Thymus (tissue), 11 donors: ENCODE measurements at regions not wholly inside any gene's neighbourhood (a gene's known extent, or its start where the extent isn't known, plus 50 kb on each side); places are given as distances from the start of the nearest gene placed in this dataset.

Experiments
- DNase-seq, 9 donors: peaks; one replicate each; pipeline ENCODE4 v3.0.0-alpha.2; 2013; ENCODE audit warnings: low spot score in 9 of 9, low read depth in 6 of 9, missing footprints in 1 of 9
- H3K27ac ChIP-seq, 2 donors: one replicate each; pipeline ENCODE4 v1.5.1; 2013; ENCODE audit warnings: control low read depth in 1 of 2, low read depth in 1 of 2, low read length in 1 of 2, mild to moderate bottlenecking in 1 of 2, moderate library complexity in 1 of 2
- H3K27me3 ChIP-seq, 2 donors: one replicate each; pipeline ENCODE4 v1.5.1; 2013; ENCODE audit warnings: low read length in 1 of 2; ENCODE audit not compliant: control insufficient read depth in 2 of 2, insufficient read depth in 1 of 2
- H3K36me3 ChIP-seq, 2 donors: one replicate each; pipeline ENCODE4 v1.5.1; 2013; ENCODE audit warnings: low read length in 1 of 2, mild to moderate bottlenecking in 1 of 2, moderate library complexity in 1 of 2; ENCODE audit not compliant: control insufficient read depth in 2 of 2, insufficient read depth in 2 of 2
- H3K4me1 ChIP-seq, 2 donors: one replicate each; pipeline ENCODE4 v1.5.1; 2013; ENCODE audit warnings: low read length in 2 of 2; ENCODE audit not compliant: control insufficient read depth in 2 of 2, insufficient read depth in 2 of 2
- H3K4me3 ChIP-seq, 2 donors: one replicate each; pipeline ENCODE4 v1.5.1; 2013; ENCODE audit warnings: low read length in 2 of 2, control low read depth in 1 of 2, mild to moderate bottlenecking in 1 of 2
- H3K9me3 ChIP-seq, 2 donors: one replicate each; pipeline ENCODE4 v1.5.1; 2013; ENCODE audit warnings: low read length in 1 of 2, mild to moderate bottlenecking in 1 of 2; ENCODE audit not compliant: control insufficient read depth in 2 of 2, insufficient read depth in 1 of 2
- WGBS: extraction: QIAGEN DNeasy Blood & Tissue Kit; methylation state at CpG from one replicate; pipeline ENCODE4 v1.1.7; 2013; 5-methylcytosine and 5-hydroxymethylcytosine counted together
- donor health status: healthy.

DNA sequence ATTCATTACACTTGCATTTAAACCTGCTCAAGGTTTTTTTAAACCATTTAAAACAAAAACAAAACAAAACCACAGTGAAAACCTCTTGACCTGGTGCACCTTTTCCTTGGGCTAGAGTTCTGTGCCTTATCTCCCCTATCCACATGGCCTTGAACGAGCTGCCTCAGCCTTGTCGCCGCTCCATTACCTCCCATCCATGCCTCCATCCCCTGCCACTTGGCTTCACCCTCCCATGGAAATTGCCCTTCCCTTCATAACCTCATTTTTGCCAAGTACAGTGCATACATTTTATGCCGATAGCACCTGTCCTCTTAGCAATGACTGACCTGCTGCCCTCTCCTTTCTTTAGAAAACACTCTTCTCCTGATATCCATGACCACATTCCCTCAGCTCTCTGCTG, 188.6 kb upstream of the ASIC2 start:
- no peak overlapping the region for H3K4me3 ChIP-seq
- H3K4me1 ChIP-seq = no peaks in the 10 kb centered on the region
- H3K27ac ChIP-seq = no peak overlapping the region
- no peaks in the 10 kb centered on the region for H3K36me3 ChIP-seq
- DNase-seq = no peak
- no peaks in the 10 kb centered on the region for H3K9me3 ChIP-seq
- no peaks in the 10 kb centered on the region for H3K27me3 ChIP-seq
- WGBS = 55% methylated on average over 4 of the region's 4 CpGs

DNA sequence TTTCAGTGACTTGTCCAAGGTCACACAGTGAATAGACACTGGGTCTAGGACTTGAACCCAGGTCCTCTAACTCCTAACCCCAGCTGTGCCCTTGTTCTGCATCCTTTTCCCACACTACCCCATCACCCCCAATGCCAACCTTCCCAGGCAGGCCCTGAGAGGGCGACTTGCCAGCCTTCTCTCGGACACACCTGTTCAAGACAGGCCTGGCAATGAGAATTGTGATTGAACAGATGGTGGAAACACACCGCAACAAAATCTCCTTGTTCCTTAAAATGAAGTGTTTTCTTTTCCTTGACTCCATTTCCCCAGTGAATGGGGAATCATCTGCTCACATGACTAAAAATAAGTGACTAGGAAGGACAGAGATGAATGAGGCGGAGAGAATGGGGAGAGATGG, 189.5 kb upstream of the ASIC2 start:
- H3K9me3 ChIP-seq = no peaks in the 10 kb centered on the region
- DNase-seq = no peak
- H3K4me3 ChIP-seq = no peak overlapping the region
- no peaks in the 10 kb centered on the region for H3K36me3 ChIP-seq
- no peaks in the 10 kb centered on the region for H3K4me1 ChIP-seq
- H3K27me3 ChIP-seq = no peaks in the 10 kb centered on the region
- no peak overlapping the region for H3K27ac ChIP-seq
- WGBS = 93% methylated on average over 4 of the region's 4 CpGs

DNA sequence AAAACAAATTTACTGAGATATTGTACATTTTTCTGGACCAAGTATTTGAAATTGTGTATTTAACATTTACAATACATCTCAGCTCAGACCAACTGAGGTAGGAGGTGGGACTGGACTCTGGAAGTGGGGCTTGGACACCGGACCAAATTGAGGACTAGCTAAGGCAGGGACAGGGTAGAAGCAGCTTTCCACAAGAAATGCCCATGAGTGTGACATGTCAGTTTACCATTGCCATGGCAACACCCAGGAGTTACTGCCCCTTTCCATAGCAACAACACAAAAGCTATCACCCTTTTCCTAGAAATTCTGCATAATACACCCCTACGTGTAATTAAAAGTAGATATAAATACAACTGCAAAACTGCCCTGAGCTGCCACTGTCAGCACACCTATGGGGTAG, 191.5 kb upstream of the ASIC2 start:
- 95% methylated on average over 2 of the region's 2 CpGs for WGBS
- no peak overlapping the region for H3K4me3 ChIP-seq
- no peak for DNase-seq

DNA sequence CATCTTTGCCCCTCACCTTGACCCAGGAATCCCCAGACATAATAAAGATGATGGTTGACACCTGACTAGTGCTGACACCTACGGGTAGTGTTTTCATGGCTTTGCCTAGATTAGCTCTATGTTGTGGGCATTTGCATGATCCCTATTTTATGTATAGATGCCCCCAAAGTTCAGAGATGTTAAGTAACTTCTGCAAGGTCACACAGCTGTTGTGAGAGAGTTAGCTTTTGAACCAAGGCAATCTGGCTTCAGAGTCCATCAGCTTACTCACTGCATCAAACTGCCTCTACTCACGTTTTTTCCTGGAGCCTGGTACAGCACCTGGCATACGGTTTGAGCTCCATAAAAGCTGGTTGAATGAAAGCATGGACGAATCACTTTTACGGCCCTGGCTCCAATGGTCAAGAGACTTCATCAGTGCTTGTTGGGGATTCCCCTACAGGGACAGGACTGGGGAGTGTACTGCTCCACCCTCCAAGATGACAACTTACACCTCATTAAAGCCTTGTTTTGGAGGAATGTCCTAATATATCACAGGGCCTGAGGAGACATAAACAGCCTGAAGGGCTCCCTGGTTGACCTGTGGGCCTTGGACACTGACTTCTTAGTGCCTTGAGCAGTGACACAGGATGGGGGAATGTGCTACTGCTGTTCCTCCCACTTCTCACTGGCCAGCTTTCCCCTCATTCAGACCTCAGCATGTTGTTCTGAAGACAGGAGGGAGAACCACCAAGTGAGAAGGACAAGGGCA, 193.2 kb upstream of the ASIC2 start:
- 87% methylated on average over 5 of the region's 5 CpGs for WGBS
- Histone ChIP-seq H3K27me3 (no peaks in the 10 kb centered on the region), H3K9me3 (no peaks in the 10 kb centered on the region), H3K27ac (no peak overlapping the region), H3K4me3 (no peak overlapping the region), H3K4me1 (no peaks in the 10 kb centered on the region), H3K36me3 (no peaks in the 10 kb centered on the region)
- no peak for DNase-seq

More for the DNA sequence above, 191.5 kb upstream of the ASIC2 start:
- no peak overlapping the region for H3K27ac ChIP-seq
- H3K9me3 ChIP-seq = no peaks in the 10 kb centered on the region
- H3K27me3 ChIP-seq = no peaks in the 10 kb centered on the region
- no peaks in the 10 kb centered on the region for H3K36me3 ChIP-seq
- H3K4me1 ChIP-seq = no peaks in the 10 kb centered on the region

DNA sequence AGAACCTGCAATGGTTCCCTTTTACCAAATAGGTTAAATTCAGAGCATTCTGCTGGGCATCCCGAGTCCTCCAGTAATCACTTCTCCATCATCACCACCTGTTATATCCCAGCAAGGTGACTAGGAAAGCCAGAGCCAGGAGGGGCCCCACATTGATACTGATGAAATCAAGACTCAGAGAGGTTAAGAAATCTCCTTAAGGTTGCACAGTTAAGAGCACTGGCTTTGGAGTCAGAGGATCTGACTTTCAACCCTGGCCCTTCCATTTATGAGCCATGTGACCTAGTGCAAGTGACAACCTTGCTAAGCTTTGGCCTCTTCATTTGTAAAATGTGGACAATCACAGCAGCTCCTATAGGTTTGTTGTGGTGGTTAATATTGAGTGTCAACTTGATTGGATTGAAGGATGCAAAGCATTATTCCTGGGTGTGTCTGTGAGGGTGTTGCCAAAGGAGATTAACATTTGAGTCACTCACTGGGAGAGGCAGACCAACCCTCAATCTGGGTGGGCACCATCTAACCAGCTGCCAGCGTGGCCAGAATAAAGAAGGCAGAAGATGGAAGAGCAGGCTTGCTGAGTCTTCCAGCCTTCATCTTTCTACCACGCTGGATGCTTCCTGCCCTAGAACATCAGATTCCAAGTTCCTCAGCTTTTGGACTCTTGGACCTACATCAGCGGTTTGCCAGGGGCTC, 194.2 kb upstream of the ASIC2 start:
- H3K9me3 ChIP-seq = no peaks in the 10 kb centered on the region
- H3K36me3 ChIP-seq = no peaks in the 10 kb centered on the region
- 75% methylated on average over 4 of the region's 4 CpGs for WGBS
- no peak overlapping the region for H3K4me3 ChIP-seq
- H3K27ac ChIP-seq = no peak overlapping the region
- H3K27me3 ChIP-seq = no peaks in the 10 kb centered on the region
- no peak for DNase-seq
- H3K4me1 ChIP-seq = no peaks in the 10 kb centered on the region

DNA sequence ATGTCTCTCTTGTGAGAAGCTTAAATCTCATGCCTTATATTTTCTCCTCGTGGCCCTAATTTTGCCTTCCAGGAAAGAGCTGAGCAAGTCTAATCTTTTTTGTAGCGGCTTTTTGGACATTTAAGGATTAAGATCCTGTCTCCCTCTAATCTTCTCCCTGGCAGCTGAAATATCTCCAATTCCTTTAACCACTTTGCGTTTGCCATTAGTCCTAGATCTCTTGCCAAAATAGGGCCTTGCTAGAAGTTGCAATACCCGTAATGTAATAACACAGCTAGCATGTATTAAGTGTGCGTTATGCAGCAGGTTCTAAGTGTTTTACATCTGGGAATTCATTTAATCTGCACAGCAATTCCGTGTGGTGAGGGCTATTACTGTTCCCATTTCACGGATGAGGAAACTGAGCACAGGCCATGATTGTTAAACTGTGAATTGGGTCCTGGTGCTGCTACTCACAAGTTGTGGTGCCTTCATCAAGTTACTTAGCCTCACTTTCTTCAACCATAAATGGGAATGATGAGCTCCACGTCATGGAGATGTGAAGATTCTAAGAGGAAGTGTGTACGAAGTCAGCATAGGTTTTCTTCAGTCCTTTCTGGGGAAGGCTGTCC, 198.9 kb upstream of the ASIC2 start:
- H3K4me1 ChIP-seq = no peaks in the 10 kb centered on the region
- no peaks in the 10 kb centered on the region for H3K36me3 ChIP-seq
- WGBS = 92% methylated on average over 9 of the region's 9 CpGs
- no peaks in the 10 kb centered on the region for H3K27me3 ChIP-seq
- no peak overlapping the region for H3K4me3 ChIP-seq
- DNase-seq = no peak
- H3K27ac ChIP-seq = no peak overlapping the region
- H3K9me3 ChIP-seq = no peaks in the 10 kb centered on the region

DNA sequence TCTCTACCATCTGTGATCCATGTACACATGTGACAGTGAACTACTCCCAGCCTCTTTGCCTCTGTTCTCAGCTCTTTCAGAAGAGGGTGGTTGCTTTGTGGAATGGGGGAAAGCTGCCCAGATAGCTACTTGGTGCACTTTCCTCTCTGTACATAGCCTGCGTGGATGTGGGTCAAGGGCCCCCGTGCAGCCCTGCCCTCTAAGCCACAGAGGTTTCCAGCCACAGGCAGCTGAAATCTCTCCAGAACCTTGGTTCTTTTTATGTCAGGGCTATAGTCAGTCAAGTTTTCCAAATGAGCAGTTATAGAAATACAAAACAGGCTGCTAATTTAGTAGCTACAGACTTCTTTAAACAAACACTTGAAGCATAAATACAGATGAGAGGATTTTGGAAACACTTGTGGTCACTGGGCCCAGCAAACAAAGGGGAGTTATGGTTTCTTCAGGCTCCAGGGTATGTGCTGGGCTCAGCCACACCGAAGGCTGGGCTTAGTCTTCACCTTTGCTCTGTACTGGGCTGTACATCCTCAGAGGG, 199.7 kb upstream of the ASIC2 start:
- no peak for DNase-seq
- Histone ChIP-seq H3K9me3 (no peaks in the 10 kb centered on the region), H3K4me3 (no peak overlapping the region), H3K4me1 (no peaks in the 10 kb centered on the region), H3K27me3 (no peaks in the 10 kb centered on the region), H3K27ac (no peak overlapping the region), H3K36me3 (no peaks in the 10 kb centered on the region)
- 80% methylated on average over 3 of the region's 3 CpGs for WGBS

DNA sequence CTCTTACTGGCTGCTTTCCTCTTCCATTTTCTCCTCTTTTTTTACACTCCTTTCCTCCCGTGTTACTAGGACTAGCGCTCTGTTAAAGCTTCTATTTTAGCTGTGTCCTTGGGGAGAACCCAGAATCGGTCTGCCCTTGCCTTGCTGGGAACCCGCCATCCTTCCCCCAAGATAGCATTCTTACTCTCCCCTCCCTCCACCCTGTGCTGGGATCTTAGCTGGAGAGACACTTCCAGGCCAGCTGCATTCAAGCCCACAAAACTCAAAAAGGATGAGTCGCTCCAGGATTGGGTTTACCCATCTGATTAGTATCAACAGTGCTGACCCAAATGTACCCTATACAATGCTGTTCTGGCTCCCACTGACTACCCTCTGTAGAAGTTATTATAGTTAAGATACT, 200.5 kb upstream of the ASIC2 start:
- 93% methylated on average over 5 of the region's 5 CpGs for WGBS
- H3K27ac ChIP-seq = no peak overlapping the region
- H3K4me1 ChIP-seq = no peaks in the 10 kb centered on the region
- H3K36me3 ChIP-seq = no peaks in the 10 kb centered on the region
- DNase-seq = no peak
- H3K4me3 ChIP-seq = no peak overlapping the region
- no peaks in the 10 kb centered on the region for H3K9me3 ChIP-seq
- no peaks in the 10 kb centered on the region for H3K27me3 ChIP-seq

DNA sequence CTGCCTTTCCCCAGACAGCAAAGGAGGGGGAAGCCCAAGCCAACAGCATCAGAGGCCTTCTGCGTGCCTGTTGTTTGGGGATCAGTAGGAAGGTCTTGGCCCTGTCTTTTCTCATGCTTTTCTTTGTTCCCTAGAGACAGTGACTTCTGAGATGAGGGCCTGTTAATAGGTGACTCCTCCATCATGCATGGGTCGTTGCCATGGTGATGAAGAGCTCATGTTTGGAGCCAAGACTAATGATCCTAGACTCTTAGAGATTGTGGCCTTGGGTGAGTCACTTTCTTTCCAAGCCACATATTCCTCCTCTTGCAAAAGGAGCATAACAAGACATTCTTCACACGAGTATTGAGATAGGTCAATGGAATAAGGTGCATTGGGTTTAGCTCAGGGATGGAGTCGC, 201.1 kb upstream of the ASIC2 start:
- H3K36me3 ChIP-seq = no peaks in the 10 kb centered on the region
- no peaks in the 10 kb centered on the region for H3K9me3 ChIP-seq
- H3K27ac ChIP-seq = no peak overlapping the region
- no peaks in the 10 kb centered on the region for H3K27me3 ChIP-seq
- no peaks in the 10 kb centered on the region for H3K4me1 ChIP-seq
- no peak for DNase-seq
- H3K4me3 ChIP-seq = no peak overlapping the region
- WGBS = 87% methylated on average over 4 of the region's 4 CpGs
